ENCODE measurements at regions not wholly inside any gene's neighbourhood (a gene's known extent, or its start where the extent isn't known, plus 50 kb on each side); places are given as distances from the start of the nearest gene placed in this dataset.

GRCh38 chr9:2363138-2363745, 258.3 kb upstream of the VLDLR start:
- TF ChIP-seq RAD21 (CRISPR knock-in tag; conservative IDR thresholded peaks at IDR 0.05 in 1 of 2, IDR thresholded peaks at IDR 0.05 in 1 of 2) (no peak), ZNF23 (CRISPR knock-in tag; IDR thresholded peaks at IDR 0.05) (no peak), LCOR (CRISPR knock-in tag; IDR thresholded peaks at IDR 0.05) (no peak), HDAC2 (IDR thresholded peaks at IDR 0.05) (no peak), TRIM25 (IDR thresholded peaks at IDR 0.05; ENCODE audit: borderline replicate concordance) (no peak), CREB5 (CRISPR knock-in tag; IDR thresholded peaks at IDR 0.05) (no peak), PHF8 (IDR thresholded peaks at IDR 0.05; ENCODE audit: borderline replicate concordance, low read length) (no peak)
- TF ChIP-seq, protein P1, sequence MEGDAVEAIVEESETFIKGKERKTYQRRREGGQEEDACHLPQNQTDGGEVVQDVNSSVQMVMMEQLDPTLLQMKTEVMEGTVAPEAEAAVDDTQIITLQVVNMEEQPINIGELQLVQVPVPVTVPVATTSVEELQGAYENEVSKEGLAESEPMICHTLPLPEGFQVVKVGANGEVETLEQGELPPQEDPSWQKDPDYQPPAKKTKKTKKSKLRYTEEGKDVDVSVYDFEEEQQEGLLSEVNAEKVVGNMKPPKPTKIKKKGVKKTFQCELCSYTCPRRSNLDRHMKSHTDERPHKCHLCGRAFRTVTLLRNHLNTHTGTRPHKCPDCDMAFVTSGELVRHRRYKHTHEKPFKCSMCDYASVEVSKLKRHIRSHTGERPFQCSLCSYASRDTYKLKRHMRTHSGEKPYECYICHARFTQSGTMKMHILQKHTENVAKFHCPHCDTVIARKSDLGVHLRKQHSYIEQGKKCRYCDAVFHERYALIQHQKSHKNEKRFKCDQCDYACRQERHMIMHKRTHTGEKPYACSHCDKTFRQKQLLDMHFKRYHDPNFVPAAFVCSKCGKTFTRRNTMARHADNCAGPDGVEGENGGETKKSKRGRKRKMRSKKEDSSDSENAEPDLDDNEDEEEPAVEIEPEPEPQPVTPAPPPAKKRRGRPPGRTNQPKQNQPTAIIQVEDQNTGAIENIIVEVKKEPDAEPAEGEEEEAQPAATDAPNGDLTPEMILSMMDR (IDR thresholded peaks at IDR 0.05 in 2 of 3, conservative IDR thresholded peaks at IDR 0.05 in 1 of 3; ENCODE audit: insufficient read depth in 2 of 3, low read depth in 1 of 3, low read length in 3 of 3): no peak
- TF ChIP-seq, protein P2, sequence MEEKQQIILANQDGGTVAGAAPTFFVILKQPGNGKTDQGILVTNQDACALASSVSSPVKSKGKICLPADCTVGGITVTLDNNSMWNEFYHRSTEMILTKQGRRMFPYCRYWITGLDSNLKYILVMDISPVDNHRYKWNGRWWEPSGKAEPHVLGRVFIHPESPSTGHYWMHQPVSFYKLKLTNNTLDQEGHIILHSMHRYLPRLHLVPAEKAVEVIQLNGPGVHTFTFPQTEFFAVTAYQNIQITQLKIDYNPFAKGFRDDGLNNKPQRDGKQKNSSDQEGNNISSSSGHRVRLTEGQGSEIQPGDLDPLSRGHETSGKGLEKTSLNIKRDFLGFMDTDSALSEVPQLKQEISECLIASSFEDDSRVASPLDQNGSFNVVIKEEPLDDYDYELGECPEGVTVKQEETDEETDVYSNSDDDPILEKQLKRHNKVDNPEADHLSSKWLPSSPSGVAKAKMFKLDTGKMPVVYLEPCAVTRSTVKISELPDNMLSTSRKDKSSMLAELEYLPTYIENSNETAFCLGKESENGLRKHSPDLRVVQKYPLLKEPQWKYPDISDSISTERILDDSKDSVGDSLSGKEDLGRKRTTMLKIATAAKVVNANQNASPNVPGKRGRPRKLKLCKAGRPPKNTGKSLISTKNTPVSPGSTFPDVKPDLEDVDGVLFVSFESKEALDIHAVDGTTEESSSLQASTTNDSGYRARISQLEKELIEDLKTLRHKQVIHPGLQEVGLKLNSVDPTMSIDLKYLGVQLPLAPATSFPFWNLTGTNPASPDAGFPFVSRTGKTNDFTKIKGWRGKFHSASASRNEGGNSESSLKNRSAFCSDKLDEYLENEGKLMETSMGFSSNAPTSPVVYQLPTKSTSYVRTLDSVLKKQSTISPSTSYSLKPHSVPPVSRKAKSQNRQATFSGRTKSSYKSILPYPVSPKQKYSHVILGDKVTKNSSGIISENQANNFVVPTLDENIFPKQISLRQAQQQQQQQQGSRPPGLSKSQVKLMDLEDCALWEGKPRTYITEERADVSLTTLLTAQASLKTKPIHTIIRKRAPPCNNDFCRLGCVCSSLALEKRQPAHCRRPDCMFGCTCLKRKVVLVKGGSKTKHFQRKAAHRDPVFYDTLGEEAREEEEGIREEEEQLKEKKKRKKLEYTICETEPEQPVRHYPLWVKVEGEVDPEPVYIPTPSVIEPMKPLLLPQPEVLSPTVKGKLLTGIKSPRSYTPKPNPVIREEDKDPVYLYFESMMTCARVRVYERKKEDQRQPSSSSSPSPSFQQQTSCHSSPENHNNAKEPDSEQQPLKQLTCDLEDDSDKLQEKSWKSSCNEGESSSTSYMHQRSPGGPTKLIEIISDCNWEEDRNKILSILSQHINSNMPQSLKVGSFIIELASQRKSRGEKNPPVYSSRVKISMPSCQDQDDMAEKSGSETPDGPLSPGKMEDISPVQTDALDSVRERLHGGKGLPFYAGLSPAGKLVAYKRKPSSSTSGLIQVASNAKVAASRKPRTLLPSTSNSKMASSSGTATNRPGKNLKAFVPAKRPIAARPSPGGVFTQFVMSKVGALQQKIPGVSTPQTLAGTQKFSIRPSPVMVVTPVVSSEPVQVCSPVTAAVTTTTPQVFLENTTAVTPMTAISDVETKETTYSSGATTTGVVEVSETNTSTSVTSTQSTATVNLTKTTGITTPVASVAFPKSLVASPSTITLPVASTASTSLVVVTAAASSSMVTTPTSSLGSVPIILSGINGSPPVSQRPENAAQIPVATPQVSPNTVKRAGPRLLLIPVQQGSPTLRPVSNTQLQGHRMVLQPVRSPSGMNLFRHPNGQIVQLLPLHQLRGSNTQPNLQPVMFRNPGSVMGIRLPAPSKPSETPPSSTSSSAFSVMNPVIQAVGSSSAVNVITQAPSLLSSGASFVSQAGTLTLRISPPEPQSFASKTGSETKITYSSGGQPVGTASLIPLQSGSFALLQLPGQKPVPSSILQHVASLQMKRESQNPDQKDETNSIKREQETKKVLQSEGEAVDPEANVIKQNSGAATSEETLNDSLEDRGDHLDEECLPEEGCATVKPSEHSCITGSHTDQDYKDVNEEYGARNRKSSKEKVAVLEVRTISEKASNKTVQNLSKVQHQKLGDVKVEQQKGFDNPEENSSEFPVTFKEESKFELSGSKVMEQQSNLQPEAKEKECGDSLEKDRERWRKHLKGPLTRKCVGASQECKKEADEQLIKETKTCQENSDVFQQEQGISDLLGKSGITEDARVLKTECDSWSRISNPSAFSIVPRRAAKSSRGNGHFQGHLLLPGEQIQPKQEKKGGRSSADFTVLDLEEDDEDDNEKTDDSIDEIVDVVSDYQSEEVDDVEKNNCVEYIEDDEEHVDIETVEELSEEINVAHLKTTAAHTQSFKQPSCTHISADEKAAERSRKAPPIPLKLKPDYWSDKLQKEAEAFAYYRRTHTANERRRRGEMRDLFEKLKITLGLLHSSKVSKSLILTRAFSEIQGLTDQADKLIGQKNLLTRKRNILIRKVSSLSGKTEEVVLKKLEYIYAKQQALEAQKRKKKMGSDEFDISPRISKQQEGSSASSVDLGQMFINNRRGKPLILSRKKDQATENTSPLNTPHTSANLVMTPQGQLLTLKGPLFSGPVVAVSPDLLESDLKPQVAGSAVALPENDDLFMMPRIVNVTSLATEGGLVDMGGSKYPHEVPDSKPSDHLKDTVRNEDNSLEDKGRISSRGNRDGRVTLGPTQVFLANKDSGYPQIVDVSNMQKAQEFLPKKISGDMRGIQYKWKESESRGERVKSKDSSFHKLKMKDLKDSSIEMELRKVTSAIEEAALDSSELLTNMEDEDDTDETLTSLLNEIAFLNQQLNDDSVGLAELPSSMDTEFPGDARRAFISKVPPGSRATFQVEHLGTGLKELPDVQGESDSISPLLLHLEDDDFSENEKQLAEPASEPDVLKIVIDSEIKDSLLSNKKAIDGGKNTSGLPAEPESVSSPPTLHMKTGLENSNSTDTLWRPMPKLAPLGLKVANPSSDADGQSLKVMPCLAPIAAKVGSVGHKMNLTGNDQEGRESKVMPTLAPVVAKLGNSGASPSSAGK (IDR thresholded peaks at IDR 0.05): no peak
